Parathyroid adenoma (tissue), 2 donors: ENCODE measurements at regions not wholly inside any gene's neighbourhood (a gene's known extent, or its start where the extent isn't known, plus 50 kb on each side); places are given as distances from the start of the nearest gene placed in this dataset.

ENCODE experiments used
- H2AFZ ChIP-seq: fragments of 300-600 bp; sonication (generic); one replicate; pipeline ENCODE4 v1.7.0; 2017; ENCODE audit warnings: antibody characterized with exemption, mild to moderate bottlenecking
- H3K27ac ChIP-seq: fragments of 300-600 bp; sonication (generic); one replicate; pipeline ENCODE4 v1.7.0; 2017
- H3K27me3 ChIP-seq: fragments of 300-600 bp; sonication (generic); one replicate; pipeline ENCODE4 v1.7.0; 2017; ENCODE audit warnings: low read length; ENCODE audit not compliant: control insufficient read depth, insufficient read depth
- H3K36me3 ChIP-seq: fragments of 300-600 bp; sonication (generic); one replicate; pipeline ENCODE4 v1.7.0; 2017; ENCODE audit warnings: low read length; ENCODE audit not compliant: control insufficient read depth, insufficient read depth
- H3K4me1 ChIP-seq: fragments of 300-600 bp; sonication (generic); one replicate; pipeline ENCODE4 v1.7.0; 2017; ENCODE audit warnings: control low read depth
- H3K4me2 ChIP-seq: fragments of 300-600 bp; sonication (generic); one replicate; pipeline ENCODE4 v1.7.0; 2017; ENCODE audit warnings: low read length
- H3K4me3 ChIP-seq: fragments of 300-600 bp; sonication (generic); one replicate; pipeline ENCODE4 v1.7.0; 2017; ENCODE audit warnings: low read depth, low read length
- H3K79me2 ChIP-seq: fragments of 300-600 bp; sonication (generic); one replicate; pipeline ENCODE4 v1.7.0; 2017; ENCODE audit warnings: control low read depth
- H3K9ac ChIP-seq: fragments of 300-600 bp; sonication (generic); one replicate; pipeline ENCODE4 v1.7.0; 2017; ENCODE audit warnings: mild to moderate bottlenecking
- H3K9me3 ChIP-seq: fragments of 300-600 bp; sonication (generic); one replicate; pipeline ENCODE4 v1.7.0; 2017; ENCODE audit warnings: low read length; ENCODE audit not compliant: control insufficient read depth
- CTCF ChIP-seq: fragments of 300-600 bp; sonication (generic); IDR thresholded peaks from one replicate; pipeline ENCODE4 v1.7.0; 2017; ENCODE audit warnings: antibody characterized with exemption, mild to moderate bottlenecking
- donor health status: primary hyperparathyroidism.

GRCh38 chr5:5675511-5675910 is 253.0 kb downstream of the ICE1 start:
- Histone ChIP-seq H2AFZ (no peak overlapping the region), H3K4me3 (no peak overlapping the region), H3K4me2 (no peak overlapping the region), H3K27ac (no peak overlapping the region), H3K36me3 (no peaks in the 10 kb centered on the region), H3K4me1 (no peaks in the 10 kb centered on the region), H3K27me3 (no peaks in the 10 kb centered on the region), H3K79me2 (no peaks in the 10 kb centered on the region), H3K9ac (no peak overlapping the region), H3K9me3 (no peaks in the 10 kb centered on the region)
- TF ChIP-seq CTCF, result no peak

- Histone ChIP-seq H3K4me1 (no peaks in the 10 kb centered on the region), H3K36me3 (no peaks in the 10 kb centered on the region), H3K27me3 (no peaks in the 10 kb centered on the region), H3K4me3 (no peak overlapping the region), H3K27ac (no peak overlapping the region), H3K9ac (no peak overlapping the region), H3K9me3 (no peaks in the 10 kb centered on the region), H2AFZ (no peak overlapping the region), H3K4me2 (no peak overlapping the region), H3K79me2 (no peaks in the 10 kb centered on the region)
- no peak for TF ChIP-seq CTCF
Observed at GRCh38 chr5:5671823-5672222, 249.3 kb downstream of the ICE1 start.

GRCh38 chr5:5667136-5667554 is 244.7 kb downstream of the ICE1 start:
- no peak overlapping the region for H3K9ac ChIP-seq
- no peak overlapping the region for H3K4me2 ChIP-seq
- no peaks in the 10 kb centered on the region for H3K4me1 ChIP-seq
- H3K27ac ChIP-seq, result no peak overlapping the region
- H3K79me2 ChIP-seq, result no peaks in the 10 kb centered on the region
- H2AFZ ChIP-seq, result no peak overlapping the region
- H3K9me3 ChIP-seq, result no peaks in the 10 kb centered on the region
- no peak overlapping the region for H3K4me3 ChIP-seq
- no peak for TF ChIP-seq CTCF
- no peaks in the 10 kb centered on the region for H3K36me3 ChIP-seq
- no peaks in the 10 kb centered on the region for H3K27me3 ChIP-seq

- Histone ChIP-seq H2AFZ (no peak overlapping the region), H3K4me3 (no peak overlapping the region), H3K4me2 (no peak overlapping the region), H3K4me1 (no peaks in the 10 kb centered on the region), H3K27me3 (no peaks in the 10 kb centered on the region), H3K27ac (no peak overlapping the region), H3K36me3 (no peaks in the 10 kb centered on the region), H3K9ac (no peak overlapping the region), H3K9me3 (no peaks in the 10 kb centered on the region), H3K79me2 (no peaks in the 10 kb centered on the region)
- no peak for TF ChIP-seq CTCF
Observed at GRCh38 chr5:5666369-5666768, 243.9 kb downstream of the ICE1 start.

- Histone ChIP-seq H3K4me3 (no peak overlapping the region), H3K27me3 (no peaks in the 10 kb centered on the region), H3K4me2 (no peak overlapping the region), H3K36me3 (no peaks in the 10 kb centered on the region), H3K4me1 (no peaks in the 10 kb centered on the region), H3K9me3 (no peaks in the 10 kb centered on the region), H3K27ac (no peak overlapping the region), H2AFZ (no peak overlapping the region), H3K9ac (no peak overlapping the region), H3K79me2 (no peaks in the 10 kb centered on the region)
- TF ChIP-seq CTCF, result no peak
Observed at GRCh38 chr5:5666076-5666365, 243.5 kb downstream of the ICE1 start.
